Midbrain (tissue), 1 donor: ENCODE measurements at regions not wholly inside any gene's neighbourhood (a gene's known extent, or its start where the extent isn't known, plus 50 kb on each side); places are given as distances from the start of the nearest gene placed in this dataset.

Experiments used
- DNase-seq: peaks from one replicate; lab custom pipeline; 2025; lab: John Stamatoyannopoulos, UW

GRCh38 chr12:130017591-130018449 is 114.0 kb upstream of the TMEM132D start:
- DNase-seq = peak; percentile 54

DNA sequence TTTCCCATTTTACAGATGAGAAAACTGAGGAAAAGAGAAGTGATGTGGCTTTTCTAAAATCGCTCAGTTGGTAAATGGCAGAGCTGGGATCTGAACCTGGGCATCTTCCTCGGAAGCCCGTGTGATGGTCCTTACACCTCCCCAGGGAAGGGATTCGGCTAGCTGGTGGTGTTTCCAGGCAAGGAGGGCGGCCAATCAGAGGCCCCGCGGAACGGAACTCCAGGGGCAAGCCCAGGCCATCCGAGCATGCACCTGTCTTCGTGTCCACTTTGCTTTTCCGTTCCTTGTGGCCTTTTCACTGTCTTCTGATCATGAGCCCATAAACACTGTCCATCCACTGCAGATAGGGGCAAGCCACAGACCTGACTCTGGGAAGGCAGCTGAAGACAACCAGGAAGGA is 114.8 kb upstream of the TMEM132D start:
- DNase-seq = no peak

- DNase-seq = peak; percentile 3
Measured at GRCh38 chr12:130026608-130027176, 122.9 kb upstream of the TMEM132D start.

DNA sequence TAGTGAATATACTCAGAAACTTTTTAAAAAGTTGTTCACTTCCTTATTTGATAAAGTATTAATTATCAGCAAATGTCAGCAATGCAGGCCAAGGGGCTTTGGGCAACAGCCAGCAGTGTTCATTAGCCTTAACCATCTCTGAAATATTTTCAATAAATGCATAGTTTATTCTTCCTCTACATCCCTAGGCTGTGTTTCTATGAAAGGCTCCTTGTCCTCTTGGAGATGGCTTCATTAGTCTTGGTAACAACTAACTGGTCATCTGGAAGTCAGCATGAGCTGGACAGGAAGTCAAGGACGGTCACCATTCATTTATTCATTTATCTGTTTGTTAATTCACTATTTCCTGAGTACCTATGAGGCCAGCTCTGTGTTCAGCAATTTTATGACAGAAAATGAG is 124.0 kb upstream of the TMEM132D start:
- DNase-seq = no peak

DNA sequence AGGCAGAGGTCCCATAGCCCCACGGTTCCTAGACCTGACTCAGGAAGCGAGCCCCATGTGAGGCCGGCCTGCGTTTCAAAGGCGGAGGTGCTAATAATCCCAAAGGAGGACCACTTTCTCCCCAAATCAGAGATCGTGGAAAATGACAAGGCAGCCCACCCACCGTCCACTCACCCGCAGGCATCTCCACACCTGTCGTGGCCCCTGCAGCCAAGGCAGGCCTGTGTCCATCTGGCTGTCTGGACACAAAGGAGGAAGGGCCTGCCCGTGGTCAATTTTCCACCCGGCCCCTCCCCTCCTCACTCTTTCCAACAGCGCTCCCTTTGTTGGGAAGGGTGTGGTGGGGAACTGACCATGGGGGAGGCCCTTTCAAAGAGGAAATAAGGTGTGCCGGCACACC is 125.3 kb upstream of the TMEM132D start:
- DNase-seq = no peak

DNA sequence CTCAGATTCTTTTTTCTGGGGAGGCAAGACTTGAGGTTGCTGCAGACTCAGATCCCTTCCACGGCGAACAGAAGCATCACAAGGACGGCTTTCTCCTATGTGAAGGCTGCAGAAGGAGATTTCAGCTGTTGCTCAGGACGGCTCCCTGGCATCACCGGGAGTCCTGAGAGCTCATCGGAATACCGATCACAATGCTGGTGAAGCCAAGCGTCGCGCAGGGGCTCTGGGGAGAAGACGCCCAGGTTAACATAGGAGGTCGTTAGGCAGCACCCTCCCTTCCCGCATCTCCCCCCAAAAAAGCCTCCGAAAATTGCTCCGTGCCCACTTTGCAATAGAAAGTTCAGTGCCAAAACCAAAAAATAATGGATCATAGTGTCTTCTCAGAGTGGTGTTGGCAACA is 127.2 kb upstream of the TMEM132D start:
- DNase-seq = no peak

GRCh38 chr12:130031571-130032189 is 127.9 kb upstream of the TMEM132D start:
- DNase-seq = peak; percentile 66

GRCh38 chr12:130041983-130042812 is 120.1 kb upstream of the FZD10 start:
- peak; percentile 78 for DNase-seq

GRCh38 chr12:130043685-130044406 is 118.4 kb upstream of the FZD10 start:
- DNase-seq = no peak

DNA sequence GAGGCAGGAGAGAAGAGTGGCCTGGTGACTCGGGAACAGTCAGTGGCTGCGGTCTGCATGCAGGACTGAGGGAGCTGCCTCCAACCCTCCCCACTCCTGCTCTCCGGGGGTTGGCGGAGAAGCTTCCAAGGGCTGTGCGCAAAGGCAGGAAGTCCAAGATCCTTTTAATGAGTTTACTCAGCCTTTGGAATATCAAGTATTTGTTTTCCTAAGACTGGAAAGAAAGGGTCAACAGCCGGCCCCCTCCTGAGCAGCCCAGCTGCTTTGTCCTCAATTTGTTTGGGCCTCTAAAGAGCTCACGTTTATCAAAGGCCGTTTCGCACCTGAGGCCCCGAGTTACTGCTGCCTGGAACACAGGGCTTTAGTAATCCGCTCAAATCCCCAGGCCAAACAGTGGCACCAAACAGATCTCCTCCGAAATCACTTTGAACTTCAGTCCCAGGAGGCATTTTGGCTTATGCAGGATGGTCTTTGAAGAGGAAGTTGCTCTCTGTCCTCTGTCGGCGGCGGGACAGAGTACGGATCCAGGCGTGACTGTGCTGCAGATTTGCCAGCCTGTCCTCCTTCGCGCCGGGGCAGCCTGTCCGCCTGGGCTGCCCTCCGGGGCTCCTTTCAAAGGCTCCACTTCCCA is 117.2 kb upstream of the FZD10 start:
- DNase-seq = no peak

- DNase-seq = no peak
Measured at GRCh38 chr12:130049666-130050065, 112.6 kb upstream of the FZD10 start.

GRCh38 chr12:130051900-130052299 is 110.4 kb upstream of the FZD10 start:
- DNase-seq = no peak

DNA sequence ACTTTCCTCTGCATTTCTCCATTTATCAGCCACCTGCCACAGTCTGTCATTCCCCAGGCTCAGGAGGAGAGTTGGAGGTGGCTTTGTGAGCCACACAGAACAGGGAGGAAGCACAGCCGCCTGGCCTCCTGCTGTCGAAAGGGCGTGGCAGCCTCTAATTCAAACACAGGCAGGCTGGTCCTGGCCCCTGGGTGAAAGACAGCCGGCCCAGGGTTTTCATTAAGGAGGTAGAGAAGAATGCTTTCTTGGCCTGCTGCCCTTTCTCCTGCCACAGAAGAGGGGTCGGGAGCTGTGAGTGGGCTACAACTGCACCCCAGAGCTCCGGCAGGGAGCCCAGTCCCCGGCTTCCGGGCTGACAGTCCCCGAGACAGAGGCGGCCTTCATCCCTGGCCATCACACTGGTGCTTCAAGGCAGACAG is 108.6 kb upstream of the FZD10 start:
- DNase-seq = no peak

DNA sequence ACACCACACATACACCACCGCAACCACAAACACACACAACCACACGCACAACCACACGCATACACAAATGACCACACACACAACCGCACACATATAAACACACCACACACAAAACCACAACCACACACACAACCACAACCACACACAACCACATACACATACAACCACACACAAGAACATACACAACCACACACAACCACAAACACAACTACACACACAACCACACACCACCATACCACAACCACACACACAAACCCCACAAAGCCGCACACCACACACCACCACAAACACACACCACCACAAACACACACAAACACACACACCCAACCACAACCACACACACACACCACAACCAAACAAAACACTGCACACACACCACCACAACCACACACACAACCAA is 107.5 kb upstream of the FZD10 start:
- DNase-seq = no peak

- no peak for DNase-seq
Measured at GRCh38 chr12:130058926-130059472, 103.3 kb upstream of the FZD10 start.

- DNase-seq = no peak
Measured at GRCh38 chr12:130063866-130064265, 98.4 kb upstream of the FZD10 start.

- no peak for DNase-seq
Measured at GRCh38 chr12:130064999-130065398, 97.3 kb upstream of the FZD10 start.

- no peak for DNase-seq
Measured at GRCh38 chr12:130066742-130067141, 95.5 kb upstream of the FZD10 start.

DNA sequence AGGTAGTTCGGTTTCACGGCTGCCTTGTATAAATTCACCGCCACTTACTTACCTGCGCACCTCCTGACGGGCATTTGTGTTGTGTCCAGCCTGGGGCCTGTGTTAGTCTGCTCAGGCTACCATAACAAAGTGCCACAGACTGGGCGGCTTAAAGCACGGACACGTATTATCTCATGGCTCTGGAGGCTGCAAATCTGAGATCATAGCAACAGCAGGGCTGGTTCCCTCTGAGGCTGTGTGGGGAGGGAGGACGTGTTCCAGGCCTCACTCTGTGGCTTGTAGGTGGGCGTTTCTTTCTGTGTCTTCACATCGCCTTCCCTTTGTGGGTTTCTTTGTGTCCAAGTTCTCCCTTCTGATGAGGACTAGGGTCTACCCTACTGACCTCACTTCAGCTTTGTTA is 93.5 kb upstream of the FZD10 start:
- no peak for DNase-seq

- DNase-seq = peak; percentile 69
Measured at GRCh38 chr12:130070126-130070611, 92.1 kb upstream of the FZD10 start.

DNA sequence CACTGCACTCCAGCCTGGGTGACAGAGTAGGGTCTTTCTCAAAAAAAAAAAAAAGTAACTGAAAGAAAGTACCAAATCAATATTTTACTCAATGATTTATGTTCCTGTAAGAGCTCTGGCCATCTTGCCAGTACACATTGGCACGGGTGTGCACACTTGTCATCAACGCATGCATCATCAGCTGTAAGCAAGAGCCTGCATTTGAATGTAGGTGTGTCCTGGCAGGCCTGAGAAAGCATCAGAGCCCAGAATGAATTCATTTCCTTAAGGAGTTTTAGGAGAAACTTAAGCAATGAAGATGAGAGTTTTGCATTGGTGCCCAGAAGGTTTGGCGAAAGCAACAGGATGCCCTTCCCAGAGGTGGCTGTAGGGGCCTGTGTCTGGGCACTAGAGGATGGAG is 88.5 kb upstream of the FZD10 start:
- DNase-seq = no peak
